OCI-LY1 (cell line): ENCODE measurements at regions not wholly inside any gene's neighbourhood (a gene's known extent, or its start where the extent isn't known, plus 50 kb on each side); places are given as distances from the start of the nearest gene placed in this dataset.

Source experiments
- CTCF ChIP-seq: fragments of 200-600 bp; sonication (generic), shearing (Covaris generic); IDR thresholded peaks from 2 replicates; pipeline ENCODE4 v1.5.1; 2017; ENCODE audit warnings: mild to moderate bottlenecking, antibody characterized with exemption, low read length, moderate library complexity, mixed read lengths
- EZH2 ChIP-seq: fragments of 200-600 bp; sonication (generic), shearing (Covaris generic); IDR thresholded peaks from 2 replicates; pipeline ENCODE4 v1.8.0; 2017; ENCODE audit warnings: borderline replicate concordance, mixed run types, mild to moderate bottlenecking, antibody characterized with exemption, low read length, moderate library complexity, mixed read lengths

- no peak for TF ChIP-seq CTCF
- TF ChIP-seq EZH2 = no peak
Measured at GRCh38 chr7:33774762-33775523, 130.4 kb upstream of the BMPER start.
